ENCODE measurements at regions not wholly inside any gene's neighbourhood (a gene's known extent, or its start where the extent isn't known, plus 50 kb on each side); places are given as distances from the start of the nearest gene placed in this dataset.

- TF ChIP-seq POLR2A (IDR thresholded peaks at IDR 0.05; ENCODE audit: low read depth, low read length), result no peak
- TF ChIP-seq CTCF (IDR thresholded peaks at IDR 0.05; ENCODE audit: extremely low read depth in 1 of 2, insufficient read depth in 1 of 2, low read depth in 1 of 2, low read length in 2 of 2), result no peak
- no peak for TF ChIP-seq EZH2 (IDR thresholded peaks at IDR 0.05; ENCODE audit: borderline replicate concordance, low read depth, low read length, severe bottlenecking)
These were observed 336.4 kb upstream of the E2F7 start for GRCh38 chr12:77401770-77402081.

All from endothelial cell of umbilical vein (primary cell).